Transverse colon (tissue), 4 donors: ENCODE measurements at regions not wholly inside any gene's neighbourhood (a gene's known extent, or its start where the extent isn't known, plus 50 kb on each side); places are given as distances from the start of the nearest gene placed in this dataset.

ENCODE experiments used
- DNase-seq: peaks from one replicate; pipeline ENCODE4 v3.0.0-alpha.2; 2019
- H3K27ac ChIP-seq, 4 donors: fragments of 200-600 bp; sonication (generic); 2 replicates each; pipeline ENCODE4 v1.5.1; 2016 to 2018; ENCODE audit warnings: inconsistent platforms in 4 of 4
- H3K27me3 ChIP-seq: fragments of 200-600 bp; sonication (generic); 2 replicates; pipeline ENCODE4 v1.5.1; 2017; ENCODE audit warnings: inconsistent platforms
- H3K36me3 ChIP-seq, 4 donors: fragments of 200-600 bp; sonication (generic); 2 replicates each; pipeline ENCODE4 v1.5.1; 2017 to 2019; ENCODE audit warnings: inconsistent platforms in 4 of 4
- H3K4me1 ChIP-seq, 4 donors: fragments of 200-600 bp; sonication (generic); 2 replicates each; pipeline ENCODE4 v1.5.1; 2017 to 2020; ENCODE audit warnings: inconsistent platforms in 4 of 4
- H3K4me3 ChIP-seq, 4 donors: fragments of 200-600 bp; sonication (generic); 1 replicate in 1 of 4; 2 replicates in 3 of 4; pipeline versions ENCODE4 v1.5.1 to v1.6.1; 2017 to 2019; ENCODE audit warnings: inconsistent platforms in 4 of 4
- H3K9me3 ChIP-seq, 2 donors: fragments of 200-600 bp; sonication (generic); 2 replicates each; pipeline ENCODE4 v1.5.1; 2017 to 2019; ENCODE audit warnings: inconsistent platforms in 2 of 2
- CTCF ChIP-seq, 5 experiments: fragments of 200-600 bp in 3 of 5; fragments of 450-650 bp in 2 of 5; sonication (generic) in 3 of 5; IDR thresholded peaks; 1 replicate in 2 of 5; 2 replicates in 3 of 5; pipeline ENCODE4 v1.5.1; 2016 to 2017; ENCODE audit warnings: antibody characterized with exemption in 5 of 5, inconsistent platforms in 3 of 5, mild to moderate bottlenecking in 2 of 5, moderate library complexity in 1 of 5
- EP300 ChIP-seq: sonication (generic); formaldehyde crosslinking; IDR thresholded peaks from one replicate; pipeline ENCODE4 v1.6.1; 2017; ENCODE audit warnings: antibody characterized with exemption, low read depth
- POLR2A ChIP-seq: fragments of 450-650 bp; IDR thresholded peaks from one replicate; pipeline ENCODE4 v1.6.1; 2016; ENCODE audit warnings: antibody characterized with exemption, mild to moderate bottlenecking, moderate library complexity
- POLR2AphosphoS5 ChIP-seq, 3 donors: sonication (generic); formaldehyde crosslinking; IDR thresholded peaks; one replicate each; pipeline ENCODE4 v1.6.1; 2016; ENCODE audit warnings: antibody characterized with exemption in 3 of 3
- WGBS, 2 donors: methylation state at CpG; one replicate each; pipeline ENCODE4 v1.1.5; 2018; ENCODE audit warnings: low coverage in 1 of 2; 5-methylcytosine and 5-hydroxymethylcytosine counted together
- in situ Hi-C, 4 donors: fragments of 200-750 bp; cut with MboI; loops; one replicate each; pipeline versions ENCODE4 v1.15.0 to v1.15.1; 2017; ENCODE audit warnings: low sequenced_read_pairs in 3 of 4, low pct_ligation_motif_present in 1 of 4, low pct_unique_long_range_greater_than_20kb in 1 of 4
- intact Hi-C: fragments of 100-400 bp; cut with DNase I; formaldehyde crosslinking; loops from one replicate; pipeline ENCODE4 v1.15.1; 2023; ENCODE audit warnings: low total_unique reads
- small RNA-seq, 4 donors: library from RNA; depleted of rRNA; stranded (forward); fragments of <200 nt; gene quantifications; one replicate each; pipeline ENCODE3, GENCODE V24; 2016

DNA sequence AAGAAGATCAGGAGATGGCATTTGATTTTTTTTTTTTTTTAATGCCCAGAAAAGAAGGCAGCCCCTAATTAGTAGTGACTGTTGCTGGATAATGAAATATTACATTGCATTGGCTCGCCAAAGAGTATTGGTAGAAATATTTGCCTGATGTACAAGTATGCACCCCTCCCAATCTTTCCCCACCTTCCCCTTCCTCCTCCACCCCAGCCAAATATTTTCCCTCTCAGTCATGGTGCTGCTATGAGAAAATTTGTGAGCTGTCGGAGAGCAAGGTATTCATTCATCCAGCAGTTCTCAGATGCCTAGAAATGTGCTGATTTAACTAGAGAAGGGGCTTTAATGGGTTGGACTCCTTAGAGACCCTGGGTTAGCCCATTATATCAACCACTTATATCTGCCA, 50.5 kb upstream of the IKBKE start:
- in situ Hi-C loops (no loop called here), intact Hi-C loops (no loop called here)
- Histone ChIP-seq H3K4me1 (peaks cover 0 to 27% (median 11%) of the 10 kb centered on the region in 4 donors), H3K27me3 (no peaks in the 10 kb centered on the region), H3K4me3 (no peak overlapping the region), H3K9me3 (no peaks in the 10 kb centered on the region), H3K27ac (no peak overlapping the region), H3K36me3 (no peaks in the 10 kb centered on the region)
- no peak for DNase-seq
- TF ChIP-seq POLR2A (no peak), CTCF (IDR thresholded peaks at IDR 0.05) (no peak), EP300 (no peak), POLR2AphosphoS5 (IDR thresholded peaks at IDR 0.05) (no peak)
- 84 to 89% methylated on average over 2 of the region's 2 CpGs for WGBS, 2 donors

- no peak overlapping the region for H3K27ac ChIP-seq
- no peak for DNase-seq
- H3K36me3 ChIP-seq: no peaks in the 10 kb centered on the region
- in situ Hi-C loops (no loop called here), intact Hi-C loops (no loop called here)
- H3K4me1 ChIP-seq: peaks cover 0 to 23% (median 9%) of the 10 kb centered on the region in 4 donors
- TF ChIP-seq POLR2A (no peak), POLR2AphosphoS5 (IDR thresholded peaks at IDR 0.05) (no peak), CTCF (IDR thresholded peaks at IDR 0.05) (no peak), EP300 (no peak)
- no peaks in the 10 kb centered on the region for H3K27me3 ChIP-seq
- WGBS, 2 donors: 94 to 100% methylated on average over 1 to 4 of the region's 4 CpGs
- no peaks in the 10 kb centered on the region for H3K9me3 ChIP-seq
- H3K4me3 ChIP-seq: no peak overlapping the region
Observed at GRCh38 chr1:206420471-206420870, 49.8 kb upstream of the IKBKE start.

Small RNA genes lying in the stretch of these regions (small RNA-seq; reads per million reads assigned to genes)
- gene AC244023.1: 0 reads per million in 4 donors
